Activated effector memory CD4-positive, alpha-beta T cell treated with Interleukin-2 at 50 U/mL for 16 hours (primary cell): ENCODE measurements at regions not wholly inside any gene's neighbourhood (a gene's known extent, or its start where the extent isn't known, plus 50 kb on each side); places are given as distances from the start of the nearest gene placed in this dataset.
A peak's percentile ranks its signal among the peaks of the same experiment; 100 is the strongest.
"Not testable (repeated sequence)": the region's sequence is repeated elsewhere in the genome, so short reads cannot be mapped to it uniquely, and the experiment has no call there.

Experiments
- DNase-seq: peaks from one replicate; pipeline ENCODE4 v3.0.0-alpha.2; 2020

- DNase-seq = no peak
Measured at GRCh38 chr5:41995193-41995592, 70.1 kb downstream of the FBXO4 start.

- no peak for DNase-seq
Measured at GRCh38 chr5:42001673-42002072, 76.6 kb downstream of the FBXO4 start.

DNA sequence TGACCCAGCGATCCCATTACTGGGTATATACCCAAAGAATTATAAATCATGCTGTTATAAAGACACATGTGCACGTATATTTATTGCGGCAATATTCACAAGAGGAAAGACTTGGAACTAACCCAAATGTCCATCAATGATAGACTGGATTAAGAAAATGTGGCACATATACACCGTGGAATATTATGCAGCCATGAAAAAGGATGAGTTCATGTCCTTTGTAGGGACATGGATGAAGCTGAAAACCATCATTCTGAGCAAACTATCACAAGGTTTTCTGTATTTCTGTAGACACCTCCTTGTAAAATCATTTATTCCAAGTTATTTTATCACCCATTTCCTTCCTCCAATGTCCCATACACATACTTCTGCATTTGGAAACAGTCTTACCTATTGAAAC lies 78.8 kb downstream of the FBXO4 start:
- DNase-seq = not testable (repeated sequence)

DNA sequence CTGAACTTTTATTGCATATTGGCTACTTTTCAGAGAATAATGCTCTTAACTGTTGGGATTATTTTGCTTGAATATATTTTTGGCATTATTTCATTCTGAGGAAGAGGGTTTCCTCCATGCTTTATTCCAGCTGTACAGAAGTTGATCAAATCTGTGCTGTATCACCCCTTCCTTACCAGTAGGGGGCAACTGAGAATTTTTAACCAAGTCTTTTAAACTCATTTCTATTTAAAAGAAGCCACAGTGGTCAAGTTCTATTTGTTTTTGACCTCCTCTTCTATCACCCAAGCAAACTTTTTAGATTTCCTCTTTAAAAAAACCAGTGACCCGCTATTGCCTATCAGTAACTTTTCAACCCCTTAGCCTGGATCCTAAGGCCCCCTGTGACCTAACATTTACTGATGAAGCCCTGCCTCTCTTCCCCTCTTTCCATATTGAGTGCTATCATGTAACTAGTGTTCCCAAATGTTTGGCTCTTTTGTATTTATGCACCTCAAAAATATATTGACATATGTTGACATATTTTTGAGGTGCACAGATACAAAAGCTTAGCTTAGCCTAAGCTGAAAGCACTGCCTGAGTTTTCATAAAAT lies 80.6 kb downstream of the FBXO4 start:
- no peak for DNase-seq

- no peak for DNase-seq
Measured at GRCh38 chr5:42013561-42013960, 88.5 kb downstream of the FBXO4 start.

DNA sequence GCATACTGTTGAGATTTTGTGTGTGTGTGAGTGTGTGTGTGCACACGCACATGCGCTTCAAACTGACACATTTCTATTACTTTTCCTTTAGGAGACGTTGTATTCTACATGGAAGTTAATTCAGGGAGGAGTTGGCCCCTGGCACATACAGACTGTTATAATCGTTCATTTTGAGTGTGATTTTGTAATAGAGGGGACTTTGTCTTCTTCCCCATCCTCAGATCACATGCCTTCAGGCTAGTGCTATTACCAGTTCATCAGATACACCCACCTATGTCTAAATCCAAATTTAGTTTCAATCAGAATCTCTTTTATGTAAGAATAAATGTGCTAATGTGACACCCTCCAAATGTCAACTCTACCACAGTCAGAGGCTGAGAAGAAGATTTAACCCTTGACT lies 90.2 kb downstream of the FBXO4 start:
- no peak for DNase-seq

DNA sequence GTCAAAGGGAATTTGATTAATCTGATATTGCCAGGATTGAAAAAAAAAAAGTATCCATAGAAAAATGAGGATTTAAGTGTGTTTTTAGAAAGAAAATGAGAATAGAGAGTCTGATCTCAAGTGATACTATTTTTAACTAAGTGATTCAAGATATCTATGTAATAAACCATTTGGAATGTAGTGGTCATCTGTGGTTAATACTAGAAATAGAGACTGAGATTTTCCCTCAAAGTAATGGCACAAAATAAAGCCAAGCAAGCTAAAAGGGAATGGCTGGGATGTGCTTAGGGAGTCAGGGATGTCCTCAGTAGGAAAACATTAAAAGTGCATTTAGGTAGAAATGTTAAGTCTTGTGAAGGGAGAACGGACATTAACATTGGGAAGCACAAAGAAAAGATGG lies 90.6 kb downstream of the FBXO4 start:
- no peak for DNase-seq

GRCh38 chr5:42020788-42021530 lies 95.9 kb downstream of the FBXO4 start:
- DNase-seq = no peak

DNA sequence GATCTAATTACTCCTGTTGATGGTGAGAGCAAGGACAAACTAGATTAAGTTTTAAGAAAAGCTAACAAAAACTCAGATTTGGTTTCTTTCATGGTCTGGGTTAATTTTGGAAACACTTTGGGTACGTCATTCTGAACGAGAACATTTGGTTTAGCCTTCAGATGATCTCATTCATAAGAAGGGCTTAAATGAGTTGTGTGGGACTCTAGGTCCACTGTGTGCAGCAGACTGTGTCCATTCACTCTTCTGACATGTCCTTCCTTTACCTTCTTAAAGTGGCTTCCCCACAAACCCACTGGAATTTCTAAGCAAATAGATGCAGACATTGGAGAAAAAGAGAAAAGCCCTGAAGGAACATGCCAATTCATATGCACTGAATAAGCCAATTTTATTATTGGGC lies 96.8 kb downstream of the FBXO4 start:
- DNase-seq = no peak

GRCh38 chr5:42022383-42022972 lies 97.4 kb downstream of the FBXO4 start:
- no peak for DNase-seq

DNA sequence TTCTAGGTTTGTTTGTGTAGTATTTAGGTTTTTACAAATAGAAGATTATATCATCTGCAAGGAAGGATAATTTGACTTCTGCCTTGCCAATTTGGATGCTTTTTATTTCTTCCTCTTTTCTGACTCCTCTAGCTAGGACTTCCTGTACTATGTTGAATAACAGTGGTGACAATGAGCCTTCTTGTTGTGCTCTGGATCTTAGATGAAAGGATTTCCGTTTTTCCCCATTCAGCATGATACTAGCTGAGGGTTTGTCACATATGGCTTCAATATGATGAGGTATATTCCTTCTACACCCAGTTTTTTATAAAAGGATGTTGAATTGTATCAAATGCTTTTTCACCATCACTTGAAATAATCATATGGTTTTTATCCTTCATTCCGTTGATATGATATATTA lies 101.4 kb downstream of the FBXO4 start:
- no peak for DNase-seq

DNA sequence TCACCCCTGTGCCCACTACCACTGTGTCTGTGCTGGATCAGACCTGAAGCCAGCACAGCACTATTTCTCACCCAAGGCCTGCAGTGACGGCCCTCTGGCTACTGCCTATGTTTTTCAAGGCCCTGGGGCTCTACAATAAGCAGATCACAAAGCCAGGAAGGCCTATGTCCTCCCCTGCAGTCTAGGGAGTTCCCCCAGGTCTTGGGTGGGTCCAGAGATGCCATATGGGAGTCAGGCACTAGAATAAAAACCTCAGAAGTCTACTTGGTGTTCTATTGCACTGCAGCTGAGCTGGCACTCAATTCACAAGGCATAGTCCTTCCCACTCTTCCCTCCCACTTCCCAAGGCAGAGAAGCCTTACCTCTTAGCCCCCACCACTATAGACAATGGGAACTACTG lies 107.1 kb downstream of the FBXO4 start:
- DNase-seq = no peak

DNA sequence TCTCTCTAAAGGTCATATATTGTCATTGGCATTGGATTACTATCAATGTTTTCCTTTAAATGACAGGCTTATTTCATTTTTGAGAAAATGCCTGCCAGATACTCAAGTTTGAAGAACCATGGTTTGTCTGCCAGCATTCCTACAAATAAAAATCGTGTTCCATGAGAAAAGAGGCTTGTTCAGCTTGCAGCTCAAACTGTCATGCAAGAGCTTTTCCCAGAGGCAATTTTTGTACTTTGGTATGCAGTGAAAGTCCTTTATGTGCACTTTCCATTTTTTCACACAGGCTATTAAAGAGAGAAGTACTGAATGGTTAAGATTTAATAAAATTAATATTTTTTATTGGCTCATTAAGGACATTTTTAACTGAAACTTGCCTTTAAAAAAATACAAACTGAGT lies 110.4 kb downstream of the FBXO4 start:
- DNase-seq = no peak

DNA sequence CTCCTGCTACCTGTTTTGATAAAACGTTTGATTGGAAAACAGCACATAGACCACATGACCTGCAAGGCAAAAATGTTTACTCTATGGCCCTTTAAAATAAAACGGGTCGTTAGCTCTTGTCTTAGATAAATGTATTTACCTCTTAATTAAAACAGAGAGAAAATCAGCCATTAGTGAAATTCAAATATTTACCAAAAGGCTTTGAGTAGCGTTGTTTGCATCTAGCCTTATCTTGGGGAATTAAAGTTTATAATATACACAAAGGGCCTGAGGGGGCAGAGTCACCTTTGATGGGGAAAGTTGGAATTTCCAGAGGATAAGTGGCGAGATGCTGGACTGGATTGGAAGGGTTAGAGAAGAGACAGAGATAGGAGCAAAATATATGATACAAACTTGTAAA lies 111.3 kb downstream of the FBXO4 start:
- no peak for DNase-seq

DNA sequence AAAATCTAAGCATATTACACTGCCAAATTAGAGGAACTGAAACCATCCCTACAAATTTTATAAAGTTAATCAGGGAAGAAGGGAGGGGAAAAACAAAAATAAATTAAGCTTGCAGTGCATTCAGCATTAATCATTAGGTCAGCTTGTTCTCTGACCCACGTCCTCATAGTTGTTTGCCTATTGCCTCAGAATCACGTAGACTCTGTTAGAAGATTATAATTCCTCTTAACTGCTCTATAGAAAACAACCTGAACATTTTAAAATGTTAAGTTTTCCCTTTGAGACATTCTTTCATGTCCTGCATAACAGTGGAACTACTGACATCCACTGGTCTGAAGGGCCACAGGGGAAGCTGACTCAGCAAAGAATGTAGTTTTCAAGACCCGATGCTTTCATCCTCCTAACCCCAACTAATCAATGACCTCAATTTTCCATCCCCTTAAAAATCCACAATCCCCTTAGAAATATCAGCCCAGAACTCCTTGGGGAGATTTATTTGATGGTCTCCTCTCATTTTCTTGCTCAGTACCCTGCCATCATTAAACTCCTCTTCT lies 112.4 kb downstream of the FBXO4 start:
- DNase-seq = no peak

DNA sequence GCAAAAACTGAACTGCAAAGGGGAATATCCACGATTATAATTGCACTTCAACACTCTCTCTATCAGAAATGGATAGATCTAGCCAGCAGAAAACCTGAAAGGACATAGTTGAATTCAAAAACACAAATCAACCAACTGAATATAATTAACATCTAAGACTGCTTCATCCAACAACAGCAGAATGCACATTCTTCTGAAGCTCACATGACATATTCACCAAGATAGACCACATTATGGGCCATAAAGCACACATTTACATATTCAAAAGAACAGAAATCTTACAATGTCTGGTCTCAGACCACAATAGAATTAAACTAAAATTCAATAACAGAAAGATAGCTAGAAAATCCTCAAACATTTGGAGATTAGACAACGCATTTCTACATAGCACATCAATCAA lies 118.3 kb downstream of the FBXO4 start:
- DNase-seq = no peak

DNA sequence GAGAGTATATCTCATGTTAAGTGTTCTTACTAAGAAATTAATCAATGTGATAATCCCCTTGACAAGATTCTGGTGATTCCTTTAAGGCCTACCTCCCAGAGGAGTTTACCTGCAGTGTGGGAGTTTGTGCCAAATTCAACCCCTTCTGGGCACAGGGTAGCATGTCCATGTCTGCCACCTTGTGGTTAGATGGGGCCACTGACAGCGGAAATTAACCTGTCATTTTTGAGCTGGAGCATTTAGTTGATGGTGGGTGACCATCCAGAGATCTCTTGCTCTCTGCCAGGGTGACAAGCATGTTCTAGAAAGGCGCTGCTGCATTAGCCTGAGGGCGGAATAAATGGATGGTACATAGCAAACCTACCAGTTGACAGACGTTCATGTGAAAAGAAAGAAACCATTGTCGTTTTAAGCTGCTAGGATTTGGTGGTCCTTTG lies 132.2 kb downstream of the FBXO4 start:
- peak; percentile 25 for DNase-seq

DNA sequence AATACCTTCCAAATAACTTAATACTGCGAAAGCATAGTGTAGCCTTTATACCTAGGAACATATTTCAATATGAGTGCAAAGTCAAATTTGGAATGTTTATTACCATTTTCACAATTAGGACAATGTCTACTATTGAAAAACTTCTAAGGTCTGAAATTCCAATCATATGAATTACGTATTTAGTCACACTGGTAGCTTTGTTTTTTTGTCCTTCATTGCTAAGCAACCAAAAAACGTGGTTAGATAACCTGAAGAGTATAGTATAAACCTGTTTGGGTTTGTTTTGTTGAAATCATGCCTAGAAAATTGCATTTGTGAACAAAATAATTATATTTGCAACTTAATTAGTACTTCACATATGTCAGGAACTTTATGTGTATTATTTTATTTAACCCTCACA lies 134.2 kb downstream of the FBXO4 start:
- DNase-seq = no peak

GRCh38 chr5:42059778-42060464 lies 134.8 kb downstream of the FBXO4 start:
- no peak for DNase-seq

- no peak for DNase-seq
Measured at GRCh38 chr5:42061121-42061520, 136.0 kb downstream of the FBXO4 start.

- no peak for DNase-seq
Measured at GRCh38 chr5:42064821-42065220, 139.7 kb downstream of the FBXO4 start.

GRCh38 chr5:42066131-42066530 lies 141.1 kb downstream of the FBXO4 start:
- no peak for DNase-seq

DNA sequence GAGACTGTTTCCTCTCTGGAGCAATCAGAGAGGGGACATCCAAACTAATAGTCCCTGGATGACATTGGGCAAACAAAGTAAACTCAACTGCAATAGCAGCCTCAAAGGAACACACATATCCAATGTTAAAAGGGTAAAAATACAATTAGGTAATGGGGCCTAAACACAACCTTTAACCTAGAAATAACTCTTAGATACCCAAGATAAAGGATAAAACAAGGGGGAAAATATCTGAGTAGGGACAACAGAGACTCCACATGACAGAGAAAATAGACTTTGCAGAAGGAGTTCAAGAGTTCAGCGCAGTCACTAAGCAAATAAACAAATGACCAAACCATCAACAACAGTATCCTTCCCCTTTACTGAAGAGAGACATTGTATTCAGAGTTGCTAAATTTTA lies 149.3 kb downstream of the FBXO4 start:
- DNase-seq = no peak

DNA sequence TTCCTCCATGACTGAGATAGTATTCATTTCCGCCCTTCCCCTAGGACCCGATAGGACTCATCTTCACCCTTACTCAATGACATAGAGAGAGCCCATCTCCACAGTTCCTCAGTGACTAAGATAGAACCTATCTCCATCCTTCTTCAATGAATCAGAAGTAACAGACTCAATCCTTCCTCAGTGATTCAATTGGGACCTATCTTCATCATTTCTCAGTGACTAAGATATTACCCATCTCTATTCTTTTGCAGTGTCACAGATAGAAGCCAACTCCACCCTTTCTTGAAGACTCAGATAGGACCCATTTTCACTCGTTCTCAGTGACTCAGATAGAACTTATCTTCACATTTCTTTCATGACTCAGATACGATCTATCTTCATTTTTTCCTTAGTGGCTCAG lies 164.6 kb downstream of the FBXO4 start:
- DNase-seq = no peak
